Mammary epithelial cell (primary cell): ENCODE measurements at regions not wholly inside any gene's neighbourhood (a gene's known extent, or its start where the extent isn't known, plus 50 kb on each side); places are given as distances from the start of the nearest gene placed in this dataset.

Experiments used
- EZH2 ChIP-seq: IDR thresholded peaks from 2 replicates; pipeline ENCODE4 v1.6.1; 2012; ENCODE audit warnings: low read length, inconsistent platforms, borderline replicate concordance
- TF ChIP-seq, protein P1 (sequence below), 2 donors: IDR thresholded peaks in 1 of 2; conservative IDR thresholded peaks in 1 of 2; 2 replicates each; pipeline ENCODE4 v1.5.1; 2011 to 2012; ENCODE audit warnings: inconsistent platforms in 2 of 2, low read length in 2 of 2, mild to moderate bottlenecking in 2 of 2, control low read depth in 1 of 2, low read depth in 1 of 2; ENCODE audit not compliant: insufficient read depth in 1 of 2; ENCODE audit errors: extremely low read depth in 1 of 2

GRCh38 chr20:29086938-29087337 lies 2170.5 kb upstream of the DEFB115 start:
- TF ChIP-seq, protein P1, sequence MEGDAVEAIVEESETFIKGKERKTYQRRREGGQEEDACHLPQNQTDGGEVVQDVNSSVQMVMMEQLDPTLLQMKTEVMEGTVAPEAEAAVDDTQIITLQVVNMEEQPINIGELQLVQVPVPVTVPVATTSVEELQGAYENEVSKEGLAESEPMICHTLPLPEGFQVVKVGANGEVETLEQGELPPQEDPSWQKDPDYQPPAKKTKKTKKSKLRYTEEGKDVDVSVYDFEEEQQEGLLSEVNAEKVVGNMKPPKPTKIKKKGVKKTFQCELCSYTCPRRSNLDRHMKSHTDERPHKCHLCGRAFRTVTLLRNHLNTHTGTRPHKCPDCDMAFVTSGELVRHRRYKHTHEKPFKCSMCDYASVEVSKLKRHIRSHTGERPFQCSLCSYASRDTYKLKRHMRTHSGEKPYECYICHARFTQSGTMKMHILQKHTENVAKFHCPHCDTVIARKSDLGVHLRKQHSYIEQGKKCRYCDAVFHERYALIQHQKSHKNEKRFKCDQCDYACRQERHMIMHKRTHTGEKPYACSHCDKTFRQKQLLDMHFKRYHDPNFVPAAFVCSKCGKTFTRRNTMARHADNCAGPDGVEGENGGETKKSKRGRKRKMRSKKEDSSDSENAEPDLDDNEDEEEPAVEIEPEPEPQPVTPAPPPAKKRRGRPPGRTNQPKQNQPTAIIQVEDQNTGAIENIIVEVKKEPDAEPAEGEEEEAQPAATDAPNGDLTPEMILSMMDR (conservative IDR thresholded peaks at IDR 0.05 in 1 of 2, IDR thresholded peaks at IDR 0.05 in 1 of 2; ENCODE audit: extremely low read depth in 1 of 2, insufficient read depth in 1 of 2, low read depth in 1 of 2, low read length in 2 of 2) = no peak
- no peak for TF ChIP-seq EZH2
